KMS-11 (cell line): ENCODE measurements at regions not wholly inside any gene's neighbourhood (a gene's known extent, or its start where the extent isn't known, plus 50 kb on each side); places are given as distances from the start of the nearest gene placed in this dataset.

Experiments
- H2AFZ ChIP-seq: fragments of 200-600 bp; sonication (generic); 2 replicates; pipeline ENCODE4 v1.6.1; 2016; ENCODE audit warnings: antibody characterized with exemption, mixed run types, low read depth
- H3K27ac ChIP-seq: fragments of 200-600 bp; sonication (generic); 2 replicates; pipeline ENCODE4 v1.6.1; 2016; ENCODE audit warnings: mild to moderate bottlenecking, mixed run types
- H3K27me3 ChIP-seq: fragments of 200-600 bp; sonication (generic); 2 replicates; pipeline ENCODE4 v1.6.1; 2017; ENCODE audit warnings: mild to moderate bottlenecking, low read depth, mixed run types, moderate library complexity; ENCODE audit not compliant: insufficient read depth
- H3K36me3 ChIP-seq: fragments of 200-600 bp; sonication (generic); 2 replicates; pipeline ENCODE4 v1.6.1; 2017; ENCODE audit warnings: mild to moderate bottlenecking, mixed run types; ENCODE audit not compliant: insufficient read depth
- H3K4me1 ChIP-seq: fragments of 200-600 bp; sonication (generic); 2 replicates; pipeline ENCODE4 v1.6.1; 2016; ENCODE audit warnings: mild to moderate bottlenecking, low read depth, mixed run types; ENCODE audit not compliant: poor library complexity, severe bottlenecking
- H3K4me2 ChIP-seq: fragments of 200-600 bp; sonication (generic); 2 replicates; pipeline ENCODE4 v1.7.0; 2016; ENCODE audit warnings: mild to moderate bottlenecking, mixed run types
- H3K4me3 ChIP-seq: fragments of 200-600 bp; sonication (generic); IDR thresholded peaks from 2 replicates; pipeline ENCODE4 v1.6.1; 2017; ENCODE audit warnings: low read depth, low read length, mixed read lengths; ENCODE audit not compliant: insufficient read depth
- H3K79me2 ChIP-seq: fragments of 200-600 bp; sonication (generic); 2 replicates; pipeline ENCODE4 v1.6.1; 2016; ENCODE audit warnings: low read depth, mixed run types; ENCODE audit not compliant: insufficient read depth
- H3K9ac ChIP-seq: fragments of 200-600 bp; sonication (generic); 2 replicates; pipeline ENCODE4 v1.6.1; 2016; ENCODE audit warnings: mild to moderate bottlenecking, mixed run types
- H4K20me1 ChIP-seq: fragments of 200-600 bp; sonication (generic); 2 replicates; pipeline ENCODE4 v1.6.1; 2016; ENCODE audit warnings: mild to moderate bottlenecking, mixed run types; ENCODE audit not compliant: insufficient read depth
- CTCF ChIP-seq: fragments of 200-600 bp; sonication (generic); conservative IDR thresholded peaks from 2 replicates; pipeline ENCODE4 v1.6.1; 2017; ENCODE audit warnings: low read depth, mild to moderate bottlenecking, antibody characterized with exemption, low read length, moderate library complexity, mixed read lengths

- Histone ChIP-seq H3K4me2 (no peak overlapping the region), H3K79me2 (no peaks in the 10 kb centered on the region), H3K4me3 (no peak overlapping the region), H4K20me1 (no peaks in the 10 kb centered on the region), H3K27ac (no peak overlapping the region), H3K36me3 (no peaks in the 10 kb centered on the region), H3K4me1 (no peaks in the 10 kb centered on the region), H3K9ac (no peak overlapping the region), H2AFZ (no peak overlapping the region), H3K27me3 (no peaks in the 10 kb centered on the region)
- TF ChIP-seq CTCF = no peak
Observed at GRCh38 chr12:93101367-93101766, 172.3 kb upstream of the EEA1 start.

GRCh38 chr12:93102312-93102711 is 173.2 kb upstream of the EEA1 start:
- no peak for TF ChIP-seq CTCF
- no peak overlapping the region for H3K4me3 ChIP-seq
- H3K79me2 ChIP-seq = no peaks in the 10 kb centered on the region
- no peaks in the 10 kb centered on the region for H3K27me3 ChIP-seq
- no peaks in the 10 kb centered on the region for H4K20me1 ChIP-seq
- H2AFZ ChIP-seq = no peak overlapping the region
- H3K4me1 ChIP-seq = no peaks in the 10 kb centered on the region
- no peaks in the 10 kb centered on the region for H3K36me3 ChIP-seq
- H3K9ac ChIP-seq = no peak overlapping the region
- no peak overlapping the region for H3K4me2 ChIP-seq
- H3K27ac ChIP-seq = no peak overlapping the region

- no peaks in the 10 kb centered on the region for H3K79me2 ChIP-seq
- H3K9ac ChIP-seq = no peak overlapping the region
- H3K4me1 ChIP-seq = no peaks in the 10 kb centered on the region
- no peaks in the 10 kb centered on the region for H3K36me3 ChIP-seq
- H3K4me3 ChIP-seq = no peak overlapping the region
- H2AFZ ChIP-seq = no peak overlapping the region
- H4K20me1 ChIP-seq = no peaks in the 10 kb centered on the region
- no peaks in the 10 kb centered on the region for H3K27me3 ChIP-seq
- no peak for TF ChIP-seq CTCF
- no peak overlapping the region for H3K27ac ChIP-seq
- H3K4me2 ChIP-seq = no peak overlapping the region
Observed at GRCh38 chr12:93102744-93103143, 173.6 kb upstream of the EEA1 start.

GRCh38 chr12:93103154-93103553 is 174.1 kb upstream of the EEA1 start:
- no peaks in the 10 kb centered on the region for H3K4me1 ChIP-seq
- H3K27ac ChIP-seq = no peak overlapping the region
- no peak for TF ChIP-seq CTCF
- H3K4me3 ChIP-seq = no peak overlapping the region
- no peaks in the 10 kb centered on the region for H4K20me1 ChIP-seq
- no peak overlapping the region for H2AFZ ChIP-seq
- H3K4me2 ChIP-seq = no peak overlapping the region
- no peaks in the 10 kb centered on the region for H3K36me3 ChIP-seq
- H3K79me2 ChIP-seq = no peaks in the 10 kb centered on the region
- H3K9ac ChIP-seq = no peak overlapping the region
- H3K27me3 ChIP-seq = no peaks in the 10 kb centered on the region

GRCh38 chr12:93104535-93104934 is 175.4 kb upstream of the EEA1 start:
- Histone ChIP-seq H3K4me2 (no peak overlapping the region), H3K79me2 (no peaks in the 10 kb centered on the region), H3K4me1 (no peaks in the 10 kb centered on the region), H3K9ac (no peak overlapping the region), H2AFZ (no peak overlapping the region), H3K36me3 (no peaks in the 10 kb centered on the region), H3K4me3 (no peak overlapping the region), H3K27me3 (no peaks in the 10 kb centered on the region), H3K27ac (no peak overlapping the region), H4K20me1 (no peaks in the 10 kb centered on the region)
- TF ChIP-seq CTCF = no peak
